C4-2B (cell line): ENCODE measurements at regions not wholly inside any gene's neighbourhood (a gene's known extent, or its start where the extent isn't known, plus 50 kb on each side); places are given as distances from the start of the nearest gene placed in this dataset.

Experiments used
- CTCF ChIP-seq: fragments of 450-650 bp; conservative IDR thresholded peaks from 2 replicates; pipeline ENCODE4 v1.5.1; 2017; ENCODE audit warnings: mild to moderate bottlenecking
- ZFX ChIP-seq: fragments of 450-650 bp; IDR thresholded peaks from 2 replicates; pipeline ENCODE4 v1.6.1; 2017

GRCh38 chr20:40494248-40494647 lies 194.8 kb downstream of the MAFB start:
- TF ChIP-seq CTCF (no peak), ZFX (no peak)
